Activated CD4-positive, alpha-beta T cell treated with anti-CD3 and anti-CD28 coated beads, Interleukin-2, amount 50 U/mL, for 16 hours (primary cell): ENCODE measurements at regions not wholly inside any gene's neighbourhood (a gene's known extent, or its start where the extent isn't known, plus 50 kb on each side); places are given as distances from the start of the nearest gene placed in this dataset.

Source experiments
- DNase-seq: peaks from one replicate; pipeline ENCODE4 v3.0.0-alpha.2; 2020

DNA sequence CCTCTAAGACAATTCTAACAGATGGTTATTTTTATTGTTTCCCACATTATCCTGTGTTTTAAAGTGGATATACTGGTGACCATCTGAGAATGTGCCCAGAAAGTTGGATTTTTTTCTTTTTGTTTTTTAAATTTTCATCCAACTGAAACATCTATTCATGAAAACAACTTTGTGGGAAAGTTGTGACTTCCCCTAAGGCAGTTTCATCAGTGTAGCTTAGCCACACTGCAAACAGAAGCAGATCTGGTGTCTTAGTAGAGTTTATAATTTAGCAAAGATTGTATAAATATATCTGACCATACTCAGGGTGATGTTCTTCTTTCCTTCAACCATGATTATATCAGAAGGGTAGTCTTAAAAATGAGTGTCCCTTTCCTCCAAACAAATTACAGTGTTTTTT is 1241.3 kb downstream of the MAT2B start:
- DNase-seq, result no peak

DNA sequence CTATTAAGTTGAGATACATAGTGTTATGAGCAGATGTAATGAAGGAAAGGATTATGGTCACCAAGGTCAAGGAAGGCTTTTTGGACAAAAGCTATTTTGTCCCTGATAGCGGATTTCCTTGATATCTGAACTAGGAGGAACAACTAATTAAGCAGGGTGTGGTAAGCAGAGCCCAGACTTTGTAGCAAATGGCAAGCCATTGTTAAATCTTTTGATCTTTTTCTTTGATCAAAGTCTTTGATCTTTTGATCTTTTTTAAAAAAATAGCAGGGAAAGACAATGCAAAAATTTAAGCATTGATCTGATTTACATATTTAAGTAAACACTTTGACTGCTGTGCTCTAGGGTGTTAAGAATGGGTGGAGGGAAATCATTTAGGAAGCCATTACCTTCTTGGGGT is 1242.0 kb downstream of the MAT2B start:
- DNase-seq, result no peak

DNA sequence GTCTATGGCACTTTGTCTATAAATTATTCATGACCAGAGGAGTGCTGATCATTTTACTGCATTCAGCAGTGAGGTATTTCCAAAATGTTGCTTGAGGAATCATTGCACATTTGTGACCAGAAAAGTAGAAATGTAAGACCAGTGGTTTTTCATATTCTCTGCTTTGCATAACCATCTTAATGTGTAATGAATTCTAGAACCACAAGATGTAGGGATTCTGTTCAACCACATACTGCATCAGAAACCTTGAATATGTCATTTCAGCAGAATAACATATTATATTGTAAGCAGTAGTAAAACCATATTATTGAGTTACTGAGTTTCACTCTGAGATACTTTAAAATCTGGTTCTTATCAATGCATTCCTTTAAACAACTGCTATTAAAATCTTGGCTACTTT is 1243.4 kb downstream of the MAT2B start:
- DNase-seq, result no peak

DNA sequence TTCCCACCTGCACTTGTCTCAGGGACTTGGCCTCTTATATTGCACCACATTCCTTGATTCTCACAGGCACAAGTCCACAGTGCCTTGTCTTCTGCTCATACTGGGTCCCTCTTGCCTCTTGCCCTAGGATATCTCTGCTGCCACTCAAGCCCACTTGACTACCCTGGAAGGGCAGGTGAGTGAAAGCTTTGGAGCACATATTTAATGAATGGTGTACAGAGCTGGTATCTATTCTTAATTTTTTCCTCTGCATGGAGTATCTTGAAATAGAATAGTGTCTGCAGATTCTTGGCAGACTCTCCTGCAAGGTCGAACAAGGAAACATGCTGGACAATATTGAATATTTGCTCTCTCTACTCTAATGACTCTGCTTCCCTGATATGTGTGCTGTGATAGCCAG is 1248.0 kb downstream of the MAT2B start:
- DNase-seq, result no peak

DNA sequence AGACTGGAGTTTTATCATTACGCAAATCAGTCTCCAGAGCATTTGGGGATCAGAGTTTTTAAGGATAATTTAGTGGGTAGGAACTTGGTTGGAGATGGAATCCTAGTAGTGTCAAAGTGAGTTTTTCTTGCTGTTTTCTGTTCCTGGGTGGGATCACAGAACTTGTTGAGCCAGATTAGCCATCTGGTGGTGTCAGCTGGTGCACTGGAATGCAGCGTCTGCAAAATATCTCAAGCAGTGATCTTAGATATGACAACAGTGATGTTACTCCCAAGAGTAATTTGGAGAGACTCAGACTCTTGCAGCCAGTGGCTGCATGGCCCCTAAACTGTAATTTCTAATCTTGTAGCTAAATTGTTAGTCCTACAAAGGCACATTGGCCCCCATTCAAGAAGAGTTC is 1257.8 kb downstream of the MAT2B start:
- no peak for DNase-seq

DNA sequence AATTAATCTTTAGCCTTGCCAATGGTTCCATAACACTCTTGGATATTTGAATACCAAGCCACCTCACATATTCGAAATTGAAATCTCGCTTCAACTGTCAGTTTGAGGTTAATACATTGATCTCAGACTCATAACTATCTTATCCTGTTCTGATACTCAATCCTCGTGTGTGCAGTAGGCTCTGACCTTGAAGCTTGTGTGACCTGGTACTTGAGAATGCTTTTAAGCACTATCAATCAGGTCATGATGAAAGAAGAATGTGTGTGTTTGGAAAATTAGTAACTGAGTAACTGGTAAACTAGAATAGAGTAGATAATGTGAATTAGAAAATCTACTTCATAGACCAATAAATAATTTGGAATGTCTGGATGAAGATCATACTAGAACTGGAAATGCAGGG is 1266.7 kb downstream of the MAT2B start:
- DNase-seq, result no peak

DNA sequence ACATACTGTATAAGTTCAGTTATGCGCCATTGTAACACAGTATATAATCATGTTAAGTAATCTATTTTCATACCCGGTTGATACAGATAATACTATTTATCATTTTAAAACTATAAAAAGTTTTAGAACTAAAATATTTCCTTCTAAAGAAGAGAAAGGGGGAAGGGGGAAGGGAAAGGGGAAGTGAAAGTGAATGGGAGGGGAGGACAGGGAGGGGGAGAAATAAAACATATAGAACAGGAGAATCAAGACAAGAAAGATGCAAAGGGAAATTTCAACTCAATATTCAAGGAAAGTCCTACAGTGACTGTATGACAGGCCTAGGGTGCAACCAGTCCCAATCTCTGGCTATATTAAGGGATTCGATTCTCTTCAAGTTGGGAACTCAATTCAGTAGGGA is 1278.8 kb downstream of the MAT2B start:
- DNase-seq, result no peak

DNA sequence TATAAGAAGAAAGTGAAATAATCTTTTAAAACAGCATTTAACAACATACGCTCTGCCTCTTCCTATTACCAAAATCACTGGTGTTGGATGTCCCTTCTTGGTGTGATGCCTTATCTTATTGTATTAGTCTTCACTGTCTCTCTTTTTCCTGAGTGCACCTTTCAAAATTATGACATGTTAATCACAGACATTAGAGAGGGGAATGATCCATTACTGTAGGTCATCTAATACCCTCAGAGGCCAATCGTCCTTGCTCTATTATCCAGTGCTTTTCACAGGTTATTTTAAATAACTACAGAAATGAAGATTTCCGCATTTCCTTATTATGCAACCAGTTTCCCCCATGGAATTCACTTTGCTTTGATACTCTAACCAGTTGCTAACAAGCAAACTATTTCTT is 1292.7 kb downstream of the MAT2B start:
- no peak for DNase-seq

DNA sequence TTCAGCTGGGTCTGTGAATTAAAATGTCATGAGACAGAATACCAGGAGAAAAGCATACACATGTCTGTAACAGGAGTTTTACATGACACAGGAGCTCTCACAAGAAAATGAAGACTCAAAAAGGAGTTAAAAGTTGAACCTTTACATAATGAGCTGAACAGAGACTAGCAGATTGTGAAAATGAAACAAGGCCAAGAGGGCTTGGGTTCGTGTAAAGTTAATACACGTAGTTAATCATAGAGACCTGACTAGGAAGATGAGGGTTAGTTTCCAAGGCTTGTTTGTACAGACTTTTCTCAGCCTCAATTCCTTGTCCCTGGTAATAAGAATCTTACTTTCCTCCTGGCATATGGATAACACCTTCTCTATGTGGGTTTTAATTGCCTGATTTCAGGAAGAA is 1294.0 kb downstream of the MAT2B start:
- DNase-seq, result no peak

DNA sequence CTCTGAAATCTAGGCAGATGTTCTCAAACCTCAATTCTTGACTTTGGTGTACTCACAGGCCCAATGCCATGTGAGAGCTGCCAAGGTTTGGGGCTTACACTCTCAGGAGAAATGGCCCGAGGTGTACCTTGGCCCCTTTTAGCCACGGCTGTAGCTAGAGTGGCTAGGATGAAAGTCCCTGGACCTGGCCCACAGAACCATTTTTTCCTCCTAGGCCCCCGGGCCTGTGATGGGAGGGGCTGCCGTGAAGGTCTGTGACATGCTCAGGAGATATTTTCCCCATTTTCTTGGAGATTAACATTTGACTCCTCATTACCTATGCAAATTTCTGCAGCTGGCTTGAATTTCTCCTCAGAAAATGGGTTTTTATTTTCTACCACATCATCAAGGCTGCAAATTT is 1296.5 kb downstream of the MAT2B start:
- DNase-seq, result no peak

DNA sequence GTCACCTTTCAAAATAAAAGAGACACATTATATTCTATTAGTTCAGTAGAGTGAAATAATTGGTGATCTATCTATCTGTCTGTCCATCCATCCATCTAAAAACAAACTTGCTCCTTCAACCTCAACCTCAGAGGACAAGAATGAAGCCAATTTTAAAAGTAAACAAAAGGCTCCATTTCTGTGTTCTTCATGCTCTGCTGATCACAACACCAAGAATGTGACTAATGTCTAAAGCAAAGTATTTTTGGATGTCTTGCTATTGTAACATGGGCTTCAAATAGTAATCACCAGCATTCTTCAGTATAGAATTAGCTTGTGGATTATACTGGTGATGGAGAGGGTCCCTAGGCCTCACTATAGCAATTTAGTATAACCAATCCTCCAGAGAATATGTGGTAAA is 1304.4 kb downstream of the MAT2B start:
- DNase-seq, result no peak

DNA sequence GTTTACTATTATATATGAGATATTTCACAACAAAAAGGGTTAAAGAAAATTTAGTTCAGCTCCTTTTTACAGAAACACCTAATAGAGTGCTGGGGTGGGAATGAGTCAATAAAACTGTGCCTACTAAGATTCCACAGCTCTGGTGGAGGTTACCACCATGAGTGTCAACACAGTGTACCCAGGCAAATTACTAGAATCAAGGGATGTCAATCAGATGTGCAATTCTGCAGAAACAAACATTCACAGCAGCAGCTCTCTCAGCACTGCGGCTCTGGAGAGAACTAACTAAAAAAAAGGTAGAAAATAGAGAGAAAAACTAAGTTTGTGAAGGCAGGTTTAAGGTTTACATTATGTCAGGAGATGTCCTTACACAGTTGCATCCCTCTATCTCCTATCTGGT is 1313.0 kb downstream of the MAT2B start:
- no peak for DNase-seq

DNA sequence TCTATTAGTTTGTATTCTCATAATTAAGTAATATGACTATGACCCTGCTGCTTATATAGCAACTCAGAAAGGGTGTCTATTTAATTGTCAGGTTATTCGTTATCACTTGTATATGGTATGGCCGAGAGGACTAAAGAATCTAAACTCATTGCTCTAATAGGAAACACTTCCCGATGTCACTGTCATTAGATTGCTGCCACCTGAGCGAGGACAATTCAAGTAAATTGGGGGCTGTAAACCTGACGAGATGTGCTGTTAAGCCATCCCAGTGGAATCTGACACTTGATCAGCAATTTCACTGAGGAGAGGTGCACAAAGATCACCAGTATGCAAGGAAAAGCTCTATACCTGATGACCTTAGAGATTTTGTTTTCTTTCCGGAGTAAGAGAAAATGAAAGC is 1319.3 kb downstream of the MAT2B start:
- DNase-seq, result no peak

DNA sequence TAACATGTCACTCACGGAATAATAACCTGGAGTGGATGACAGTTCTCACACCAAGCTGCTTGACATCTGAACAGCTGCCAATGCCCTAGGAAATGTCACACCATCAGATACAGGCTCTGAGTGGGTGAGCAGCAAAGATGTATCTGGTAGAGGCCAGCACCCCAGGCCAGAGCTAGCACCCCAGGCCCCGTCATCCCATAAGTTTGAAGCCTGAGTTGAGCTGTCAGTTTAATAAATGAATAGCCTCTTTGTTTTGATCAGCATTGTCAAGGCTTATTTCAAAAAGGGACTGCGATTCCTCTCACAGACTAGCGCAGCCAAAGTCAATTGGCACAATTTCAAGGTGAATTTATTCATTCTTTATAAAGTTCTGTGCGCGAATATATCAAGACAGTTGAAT is 1327.1 kb downstream of the MAT2B start:
- no peak for DNase-seq

DNA sequence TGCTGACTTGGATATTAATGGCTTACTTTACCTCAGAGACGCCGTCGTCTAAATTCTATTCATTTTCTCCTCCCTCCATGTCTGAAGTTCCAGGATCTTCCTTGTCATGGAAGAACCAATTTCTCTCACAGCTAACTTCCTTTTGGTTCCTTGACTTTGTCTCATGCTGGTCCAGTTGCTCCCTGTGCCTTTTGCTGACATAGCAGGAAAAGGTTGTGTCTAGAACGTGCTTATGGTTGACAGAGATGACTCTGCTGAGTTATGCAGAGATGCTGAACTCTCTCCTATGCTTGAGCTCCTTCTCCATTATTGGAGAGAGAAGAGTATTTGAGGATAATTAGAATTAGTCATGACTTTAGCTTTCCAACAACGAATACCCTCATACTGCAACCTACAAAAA is 1338.9 kb downstream of the MAT2B start:
- DNase-seq, result no peak

DNA sequence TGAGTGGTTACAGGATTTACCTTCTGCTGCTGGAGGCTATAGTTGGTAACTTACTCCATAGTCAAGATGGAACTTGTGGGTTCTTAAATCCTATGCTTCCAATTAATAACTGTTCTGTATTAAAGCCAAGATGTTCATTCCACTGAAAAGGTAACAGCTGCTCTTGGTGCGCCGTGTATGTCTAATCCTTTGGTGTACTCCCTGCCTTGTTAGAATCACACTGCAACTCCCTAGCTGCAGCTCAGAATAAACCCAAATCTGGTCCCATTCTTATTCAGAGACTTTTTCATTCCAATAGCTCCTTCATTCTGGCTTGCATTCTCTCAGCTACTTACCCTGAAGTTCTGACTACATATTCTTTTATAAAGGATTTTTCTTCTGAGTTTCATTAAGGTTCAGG is 1355.5 kb downstream of the MAT2B start:
- no peak for DNase-seq

DNA sequence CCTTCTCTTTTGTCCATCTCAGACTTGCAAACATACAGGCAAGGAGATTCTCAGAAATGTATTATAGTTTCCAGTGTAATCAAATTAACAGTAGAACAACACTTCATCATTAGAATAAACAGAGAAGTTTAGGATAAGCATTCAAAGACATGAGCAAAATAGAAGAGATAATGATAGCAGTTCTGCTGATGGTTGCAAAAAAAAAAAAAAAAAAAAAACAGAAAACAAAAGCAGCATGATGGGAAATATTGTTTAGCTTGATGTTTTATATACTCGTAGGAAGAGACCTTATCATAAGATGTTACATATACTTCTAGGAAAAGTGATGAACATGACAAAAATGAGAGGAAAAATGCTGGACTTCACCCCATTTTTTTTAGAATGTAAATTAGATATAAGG is 1356.2 kb downstream of the MAT2B start:
- DNase-seq, result no peak

DNA sequence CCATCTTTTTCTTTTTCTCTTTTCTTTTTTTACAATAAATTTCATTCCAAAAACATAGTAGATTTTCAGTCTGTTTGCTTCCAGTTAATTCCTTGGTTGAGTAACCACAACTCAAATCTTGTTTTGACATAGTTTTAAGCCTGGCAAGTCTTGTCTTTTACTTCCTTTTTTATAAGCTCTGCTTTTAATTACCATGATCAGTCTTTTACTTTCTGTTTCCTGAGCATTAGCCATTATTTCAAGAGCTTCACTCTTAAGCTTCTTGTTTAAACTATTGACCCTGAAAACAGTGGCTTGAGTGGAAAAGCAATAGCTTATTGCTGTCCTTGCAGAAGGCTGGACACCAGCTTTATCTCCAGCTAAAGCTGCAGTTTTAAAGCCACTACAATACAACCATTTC is 1363.3 kb downstream of the MAT2B start:
- no peak for DNase-seq

DNA sequence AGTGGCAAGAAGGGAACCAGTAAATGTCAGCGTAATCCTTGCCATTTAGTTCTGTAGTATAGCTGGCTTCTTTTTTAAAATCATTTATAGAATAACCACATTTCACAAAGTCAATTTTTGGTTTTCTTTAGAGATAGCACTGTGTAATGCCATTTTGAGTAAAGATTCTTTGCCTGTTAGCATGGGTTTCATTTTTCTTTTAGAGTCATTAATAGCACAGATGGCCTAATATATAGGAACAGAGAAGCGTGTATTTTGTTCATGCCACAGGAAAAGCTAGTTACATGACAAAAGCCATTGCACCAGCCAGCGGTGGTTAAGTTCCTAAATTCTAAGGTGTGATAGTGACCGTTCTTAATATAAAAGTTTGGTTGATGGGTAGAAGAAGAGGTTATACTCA is 1363.9 kb downstream of the MAT2B start:
- no peak for DNase-seq

DNA sequence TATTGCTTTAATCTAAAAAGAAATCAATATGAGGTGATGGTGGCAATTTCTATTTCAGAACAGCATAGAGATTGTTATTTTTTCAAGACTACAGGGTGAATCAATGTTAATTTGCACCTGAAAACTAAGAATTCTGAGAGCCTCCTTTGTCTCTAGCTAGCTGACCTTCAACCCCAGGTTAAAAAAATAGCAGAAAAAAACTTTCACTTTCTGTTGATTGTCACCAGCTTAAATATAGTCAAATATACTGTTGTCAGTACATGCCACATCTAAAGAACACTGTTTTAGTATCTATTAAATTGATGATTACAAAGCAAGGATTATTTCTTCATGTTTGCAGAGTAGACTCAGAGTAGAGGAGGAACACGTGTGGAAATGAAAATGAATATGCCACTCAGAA is 1371.4 kb downstream of the MAT2B start:
- DNase-seq, result no peak

DNA sequence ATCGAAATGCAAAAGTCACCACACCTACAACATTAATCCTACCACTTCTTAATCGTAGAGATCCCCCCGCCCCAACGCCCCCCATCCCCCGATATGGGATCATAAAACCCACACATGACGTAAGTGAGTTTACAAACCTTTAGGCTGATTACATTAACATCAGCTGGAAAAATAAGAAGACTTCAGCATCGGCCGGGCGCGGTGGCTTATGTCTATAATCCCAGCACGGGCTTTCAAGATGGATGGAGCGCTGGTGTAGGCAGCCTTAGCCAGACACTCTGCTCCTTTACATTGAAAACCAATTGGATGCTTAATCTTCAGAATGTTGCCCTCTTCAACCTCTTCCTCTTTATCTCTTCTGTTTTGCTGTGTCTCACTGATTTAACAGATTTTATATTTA is 1376.0 kb downstream of the MAT2B start:
- DNase-seq, result no peak

DNA sequence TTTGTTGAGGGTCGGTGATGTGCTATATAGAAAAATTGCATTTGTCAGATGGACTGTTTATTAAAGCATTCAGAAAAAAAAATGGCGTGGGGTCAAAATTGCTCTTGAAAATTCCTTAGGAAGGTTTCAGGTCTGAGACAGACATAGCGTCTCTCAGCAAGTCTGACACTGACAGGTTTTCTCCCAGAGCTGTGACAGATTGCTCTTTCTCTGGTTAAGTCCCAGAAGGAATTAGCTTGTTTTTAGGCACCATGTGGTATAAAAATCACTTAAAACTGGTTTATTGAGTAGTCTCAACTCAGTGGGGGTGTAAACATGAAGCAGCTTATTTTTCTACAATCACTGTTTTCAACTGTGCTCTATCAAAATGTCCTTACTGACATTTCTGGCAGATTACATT is 1379.8 kb downstream of the MAT2B start:
- DNase-seq, result no peak

DNA sequence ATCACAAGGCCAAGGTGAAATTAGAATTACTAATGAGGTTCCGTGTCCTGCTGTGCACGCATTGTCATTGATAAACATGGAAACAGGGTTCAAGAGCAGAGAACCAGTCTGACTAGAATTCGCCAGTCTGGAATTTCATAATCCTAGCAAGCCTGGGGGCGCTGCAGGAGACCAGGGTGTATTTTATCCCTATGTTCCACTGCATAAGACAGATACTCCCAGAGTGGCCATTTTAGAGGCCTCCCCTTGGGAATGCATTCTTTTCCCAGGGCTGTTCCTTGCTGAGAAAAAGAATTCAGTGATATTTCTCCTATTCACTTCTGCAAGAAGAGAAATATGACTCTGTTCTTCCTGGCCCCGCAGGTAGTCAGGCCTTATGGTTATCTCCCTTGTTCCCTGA is 1387.7 kb downstream of the MAT2B start:
- no peak for DNase-seq

DNA sequence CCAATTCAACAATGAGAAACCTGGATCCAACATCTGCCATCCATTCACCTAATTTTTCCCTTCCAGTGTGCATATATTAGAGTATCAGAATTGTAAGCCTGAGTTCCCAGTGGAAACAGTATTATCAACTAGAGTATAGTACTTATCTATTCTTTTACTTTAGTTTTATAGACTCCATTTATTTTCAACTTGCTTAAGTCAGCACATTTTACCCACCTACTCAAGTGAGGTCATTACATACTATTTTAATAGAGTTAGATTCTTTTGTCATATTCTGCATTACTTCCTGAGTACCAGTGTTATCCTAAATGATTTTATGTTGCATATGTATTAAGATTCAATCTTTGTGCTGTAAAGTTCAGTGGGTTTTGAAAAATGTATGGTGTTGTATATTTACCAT is 1393.3 kb downstream of the MAT2B start:
- DNase-seq, result no peak

DNA sequence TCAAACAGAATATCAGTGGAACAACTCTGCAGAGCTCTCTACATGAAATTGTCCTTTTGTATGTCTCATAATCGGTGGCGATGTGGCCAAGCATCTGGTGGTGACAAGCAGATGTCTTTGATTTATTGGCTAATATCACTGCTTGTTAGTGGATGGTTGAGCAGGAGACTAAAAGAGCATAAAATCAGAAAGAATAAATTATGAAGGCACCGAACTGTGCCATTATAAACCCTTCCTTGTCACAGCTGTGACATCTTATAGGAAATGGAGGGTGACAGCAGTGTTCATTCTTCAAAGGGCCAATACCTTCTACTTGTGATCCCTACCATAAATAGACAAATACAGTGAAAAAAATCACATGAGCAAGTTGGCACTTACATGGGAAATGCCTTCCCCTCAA is 1404.3 kb downstream of the MAT2B start:
- DNase-seq, result no peak

DNA sequence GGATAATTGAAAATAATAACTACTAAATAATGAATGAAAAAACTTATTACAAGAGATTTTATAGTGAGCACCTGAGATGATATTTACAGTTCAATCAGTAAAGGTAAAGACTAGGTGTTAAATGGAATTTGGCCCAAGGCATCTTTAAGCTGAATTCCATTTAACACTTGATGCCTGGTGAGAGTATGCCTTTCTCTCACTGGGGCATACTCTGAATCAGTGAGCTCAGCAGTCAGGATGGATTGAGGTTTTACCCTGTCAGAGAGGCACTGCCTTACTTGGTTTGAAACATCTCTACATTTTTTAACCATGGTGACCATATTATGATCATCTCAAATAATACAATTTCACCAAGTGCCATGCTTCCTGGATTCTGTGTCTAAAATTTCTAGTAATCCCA is 1416.3 kb downstream of the MAT2B start:
- DNase-seq, result no peak

DNA sequence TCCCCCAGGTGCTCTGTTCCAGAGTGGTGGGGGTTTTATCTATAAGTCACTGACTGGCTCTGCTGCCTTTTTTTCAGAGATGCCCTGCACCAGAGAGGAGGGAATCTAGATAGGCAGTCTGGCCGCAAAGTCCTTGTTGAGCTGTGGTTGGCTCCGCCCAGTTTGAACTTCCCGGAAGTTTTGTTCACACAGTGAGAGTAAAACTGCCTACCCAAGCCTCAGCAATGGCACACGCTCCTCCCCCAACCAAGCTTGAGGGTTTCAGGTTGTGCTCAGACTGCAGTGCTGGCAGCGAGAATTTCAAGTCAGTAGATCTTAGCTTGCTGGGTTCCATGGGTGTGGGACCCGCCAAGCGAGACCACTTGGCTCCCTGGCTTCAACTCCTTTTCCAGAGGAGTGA is 1428.6 kb downstream of the MAT2B start:
- no peak for DNase-seq
